Activated naive CD4-positive, alpha-beta T cell treated with anti-CD3 and anti-CD28 coated beads, Interleukin-2, amount 50 U/mL, for 72 hours (primary cell): ENCODE measurements at regions not wholly inside any gene's neighbourhood (a gene's known extent, or its start where the extent isn't known, plus 50 kb on each side); places are given as distances from the start of the nearest gene placed in this dataset.

Source experiments
- ATAC-seq, 2 donors: fragments of 150-1000 bp; cut with Tn5 transposase; 2 replicates each; pipeline ENCODE4 v1.10.0; 2021; ENCODE audit warnings: mild to moderate bottlenecking in 2 of 2, moderate library complexity in 2 of 2
- DNase-seq, 2 donors: peaks; one replicate each; pipeline ENCODE4 v3.0.0; 2021 to 2022; ENCODE audit warnings: low spot score in 2 of 2
- H3K27ac Mint-ChIP-seq, 2 donors: one replicate each; pipeline ENCODE4 v1.8.0; 2022; ENCODE audit warnings: mild to moderate bottlenecking in 2 of 2, mixed read lengths in 2 of 2
- H3K36me3 Mint-ChIP-seq, 2 donors: one replicate each; pipeline ENCODE4 v1.8.0; 2022; ENCODE audit warnings: mixed read lengths in 2 of 2
- H3K9me3 Mint-ChIP-seq, 2 donors: one replicate each; pipeline ENCODE4 v1.8.0; 2022; ENCODE audit warnings: mixed read lengths in 2 of 2

GRCh38 chr1:38269923-38270848 lies 223.6 kb upstream of the POU3F1 start:
- ATAC-seq (no peak), DNase-seq (no peak)
- Mint-ChIP-seq H3K27ac (no peak overlapping the region), H3K36me3 (no peaks in the 10 kb centered on the region), H3K9me3 (no peaks in the 10 kb centered on the region)

- no peaks in the 10 kb centered on the region for H3K9me3 Mint-ChIP-seq
- H3K27ac Mint-ChIP-seq, result no peak overlapping the region
- no peaks in the 10 kb centered on the region for H3K36me3 Mint-ChIP-seq
- no peak for ATAC-seq
- DNase-seq, result no peak
These were observed 221.6 kb upstream of the POU3F1 start for GRCh38 chr1:38268226-38268625.

GRCh38 chr1:38267037-38268036 lies 220.7 kb upstream of the POU3F1 start:
- ATAC-seq, result no peak
- no peaks in the 10 kb centered on the region for H3K36me3 Mint-ChIP-seq
- no peak overlapping the region for H3K27ac Mint-ChIP-seq
- DNase-seq, result no peak
- H3K9me3 Mint-ChIP-seq, result no peaks in the 10 kb centered on the region

GRCh38 chr1:38266197-38266520 lies 219.6 kb upstream of the POU3F1 start:
- DNase-seq, result no peak
- ATAC-seq, result no peak
- Mint-ChIP-seq H3K9me3 (no peaks in the 10 kb centered on the region), H3K36me3 (no peaks in the 10 kb centered on the region), H3K27ac (no peak overlapping the region)

- no peaks in the 10 kb centered on the region for H3K36me3 Mint-ChIP-seq
- H3K27ac Mint-ChIP-seq, result peak overlapping the region in 1 of 2 donors; percentile 34
- H3K9me3 Mint-ChIP-seq, result no peaks in the 10 kb centered on the region
- DNase-seq, result no peak
- ATAC-seq, result no peak
These were observed 219.0 kb upstream of the POU3F1 start for GRCh38 chr1:38265293-38266196.

GRCh38 chr1:38263438-38263837 lies 216.8 kb upstream of the POU3F1 start:
- no peak for DNase-seq
- no peak for ATAC-seq
- Mint-ChIP-seq H3K27ac (no peak overlapping the region), H3K9me3 (no peaks in the 10 kb centered on the region), H3K36me3 (no peaks in the 10 kb centered on the region)

GRCh38 chr1:38261574-38261973 lies 215.0 kb upstream of the POU3F1 start:
- no peak for ATAC-seq
- H3K36me3 Mint-ChIP-seq, result no peaks in the 10 kb centered on the region
- no peak overlapping the region for H3K27ac Mint-ChIP-seq
- no peaks in the 10 kb centered on the region for H3K9me3 Mint-ChIP-seq
- no peak for DNase-seq

- ATAC-seq (no peak), DNase-seq (no peak)
- Mint-ChIP-seq H3K27ac (no peak overlapping the region), H3K9me3 (no peaks in the 10 kb centered on the region), H3K36me3 (no peaks in the 10 kb centered on the region)
These were observed 211.6 kb upstream of the POU3F1 start for GRCh38 chr1:38258085-38258627.

GRCh38 chr1:38257374-38257773 lies 210.8 kb upstream of the POU3F1 start:
- H3K36me3 Mint-ChIP-seq, result no peaks in the 10 kb centered on the region
- ATAC-seq (no peak), DNase-seq (no peak)
- H3K9me3 Mint-ChIP-seq, result no peaks in the 10 kb centered on the region
- H3K27ac Mint-ChIP-seq, result no peak overlapping the region

GRCh38 chr1:38256072-38256471 lies 209.5 kb upstream of the POU3F1 start:
- H3K36me3 Mint-ChIP-seq, result no peaks in the 10 kb centered on the region
- ATAC-seq (no peak), DNase-seq (no peak)
- no peak overlapping the region for H3K27ac Mint-ChIP-seq
- no peaks in the 10 kb centered on the region for H3K9me3 Mint-ChIP-seq

GRCh38 chr1:38253314-38253713 lies 206.7 kb upstream of the POU3F1 start:
- Mint-ChIP-seq H3K36me3 (no peaks in the 10 kb centered on the region), H3K9me3 (no peaks in the 10 kb centered on the region), H3K27ac (no peak overlapping the region)
- ATAC-seq (no peak), DNase-seq (no peak)

GRCh38 chr1:38250356-38250755 lies 203.8 kb upstream of the POU3F1 start:
- no peak overlapping the region for H3K27ac Mint-ChIP-seq
- DNase-seq, result no peak
- H3K9me3 Mint-ChIP-seq, result no peaks in the 10 kb centered on the region
- no peak for ATAC-seq
- H3K36me3 Mint-ChIP-seq, result no peaks in the 10 kb centered on the region

- ATAC-seq, result no peak
These were observed 202.4 kb upstream of the POU3F1 start for GRCh38 chr1:38249001-38249400.

GRCh38 chr1:38246955-38247952 lies 200.7 kb upstream of the POU3F1 start:
- H3K36me3 Mint-ChIP-seq, result no peaks in the 10 kb centered on the region
- DNase-seq, result no peak
- H3K27ac Mint-ChIP-seq, result no peak overlapping the region
- H3K9me3 Mint-ChIP-seq, result no peaks in the 10 kb centered on the region
- ATAC-seq, result no peak

More at GRCh38 chr1:38249001-38249400, 202.4 kb upstream of the POU3F1 start:
- Mint-ChIP-seq H3K9me3 (no peaks in the 10 kb centered on the region), H3K36me3 (no peaks in the 10 kb centered on the region), H3K27ac (peak overlapping the region in 1 of 2 donors; percentile 59)
- DNase-seq, result no peak

- no peak for DNase-seq
- no peaks in the 10 kb centered on the region for H3K36me3 Mint-ChIP-seq
- no peaks in the 10 kb centered on the region for H3K9me3 Mint-ChIP-seq
- no peak for ATAC-seq
- peak overlapping the region in 1 of 2 donors; percentile 41 for H3K27ac Mint-ChIP-seq
These were observed 197.7 kb upstream of the POU3F1 start for GRCh38 chr1:38244218-38244845.
